ENCODE measurements at regions not wholly inside any gene's neighbourhood (a gene's known extent, or its start where the extent isn't known, plus 50 kb on each side); places are given as distances from the start of the nearest gene placed in this dataset.

GRCh38 chr3:127427156-127427555 is 139.3 kb upstream of the PRR20G start:
- Histone ChIP-seq H3K27me3 (no peaks in the 10 kb centered on the region), H3K9me3 (ENCODE audit: low read depth) (no peaks in the 10 kb centered on the region), H3K79me2 (ENCODE audit: low read depth) (no peaks in the 10 kb centered on the region), H2AFZ (replicated peaks) (peak overlapping the region; percentile 50), H3F3A (ENCODE audit: low read depth) (peaks cover 25% of the 10 kb centered on the region), H3K27ac (no peak overlapping the region), H3K9ac (no peak overlapping the region), H3K4me2 (peak overlapping the region; percentile 62), H3K36me3 (no peaks in the 10 kb centered on the region), H4K20me1 (ENCODE audit: low read depth) (no peaks in the 10 kb centered on the region), H3K4me3 (no peak overlapping the region), H3K4me1 (peaks cover 44% of the 10 kb centered on the region)
- no peaks in the 10 kb centered on the region for H3K36me3 Mint-ChIP-seq
- peaks cover 82% of the 10 kb centered on the region for H3K4me1 Mint-ChIP-seq
- TF ChIP-seq CTCF (IDR thresholded peaks at IDR 0.05) = no peak
- TF ChIP-seq EZH2phosphoT487 (IDR thresholded peaks at IDR 0.05) = no peak
- TF ChIP-seq EZH2 (IDR thresholded peaks at IDR 0.05) = no peak
- peaks cover 8% of the 10 kb centered on the region for H3K27me3 Mint-ChIP-seq (ENCODE audit: insufficient read depth, low read depth)
- no peak for DNase-seq (ENCODE audit: low spot score)
- peak overlapping the region; percentile 100 for H3K27ac Mint-ChIP-seq
- H3K4me3 Mint-ChIP-seq = peak overlapping the region; percentile 80
- no peaks in the 10 kb centered on the region for H3K9me3 Mint-ChIP-seq

GRCh38 chr3:127426444-127427153 is 138.8 kb upstream of the PRR20G start:
- DNase-seq (ENCODE audit: low spot score) = peak; percentile 48
- Histone ChIP-seq H3K9me3 (ENCODE audit: low read depth) (no peaks in the 10 kb centered on the region), H2AFZ (replicated peaks) (peak overlapping the region; percentile 50), H3K4me3 (no peak overlapping the region), H3K4me2 (peak overlapping the region; percentile 62), H3K79me2 (ENCODE audit: low read depth) (no peaks in the 10 kb centered on the region), H3K27me3 (no peaks in the 10 kb centered on the region), H4K20me1 (ENCODE audit: low read depth) (no peaks in the 10 kb centered on the region), H3K9ac (no peak overlapping the region), H3K36me3 (no peaks in the 10 kb centered on the region), H3F3A (ENCODE audit: low read depth) (peaks cover 25% of the 10 kb centered on the region), H3K4me1 (peaks cover 46% of the 10 kb centered on the region), H3K27ac (peak overlapping the region; percentile 53)
- Mint-ChIP-seq H3K36me3 (no peaks in the 10 kb centered on the region), H3K4me1 (peaks cover 87% of the 10 kb centered on the region), H3K4me3 (peak overlapping the region; percentile 80), H3K27ac (peak overlapping the region; percentile 100), H3K9me3 (no peaks in the 10 kb centered on the region), H3K27me3 (ENCODE audit: insufficient read depth, low read depth) (peaks cover 8% of the 10 kb centered on the region)
- TF ChIP-seq EZH2 (IDR thresholded peaks at IDR 0.05) (no peak), CTCF (IDR thresholded peaks at IDR 0.05) (no peak)

- Histone ChIP-seq H3K9me3 (ENCODE audit: low read depth) (no peaks in the 10 kb centered on the region), H3K4me1 (peaks cover 50% of the 10 kb centered on the region), H3K27ac (peak overlapping the region; percentile 53), H3K79me2 (ENCODE audit: low read depth) (no peaks in the 10 kb centered on the region), H3K4me3 (no peak overlapping the region), H3K4me2 (peak overlapping the region; percentile 62), H2AFZ (replicated peaks) (peak overlapping the region; percentile 50), H3K9ac (no peak overlapping the region), H3K36me3 (no peaks in the 10 kb centered on the region), H3K27me3 (no peaks in the 10 kb centered on the region), H3F3A (ENCODE audit: low read depth) (peaks cover 25% of the 10 kb centered on the region), H4K20me1 (ENCODE audit: low read depth) (no peaks in the 10 kb centered on the region)
- TF ChIP-seq EZH2phosphoT487 (IDR thresholded peaks at IDR 0.05) (no peak), EZH2 (IDR thresholded peaks at IDR 0.05) (no peak), CTCF (IDR thresholded peaks at IDR 0.05) (no peak)
- peak overlapping the region; percentile 73 for H3K4me3 Mint-ChIP-seq
- no peaks in the 10 kb centered on the region for H3K36me3 Mint-ChIP-seq
- peak overlapping the region; percentile 100 for H3K27ac Mint-ChIP-seq
- H3K9me3 Mint-ChIP-seq = no peaks in the 10 kb centered on the region
- DNase-seq (ENCODE audit: low spot score) = no peak
- peaks cover 8% of the 10 kb centered on the region for H3K27me3 Mint-ChIP-seq (ENCODE audit: insufficient read depth, low read depth)
- H3K4me1 Mint-ChIP-seq = peaks cover 90% of the 10 kb centered on the region
These were observed 137.9 kb upstream of the PRR20G start for GRCh38 chr3:127425505-127426443.
